HUDEP-2 (cell line): ENCODE measurements at regions not wholly inside any gene's neighbourhood (a gene's known extent, or its start where the extent isn't known, plus 50 kb on each side); places are given as distances from the start of the nearest gene placed in this dataset.
"Not testable (repeated sequence)": the region's sequence is repeated elsewhere in the genome, so short reads cannot be mapped to it uniquely, and the experiment has no call there.

ENCODE experiments used
- DNase-seq, 76 experiments: peaks; one replicate each; lab custom pipeline; 2025; ENCODE audit not compliant: unreplicated experiment in 76 of 76; lab: John Stamatoyannopoulos, UW

- not testable (repeated sequence) for DNase-seq
Observed at GRCh38 chr15:84152381-84152979, 83.1 kb upstream of the GOLGA6L4 start.

- not testable (repeated sequence) for DNase-seq
Observed at GRCh38 chr15:84153655-84154140, 81.9 kb upstream of the GOLGA6L4 start.

DNA sequence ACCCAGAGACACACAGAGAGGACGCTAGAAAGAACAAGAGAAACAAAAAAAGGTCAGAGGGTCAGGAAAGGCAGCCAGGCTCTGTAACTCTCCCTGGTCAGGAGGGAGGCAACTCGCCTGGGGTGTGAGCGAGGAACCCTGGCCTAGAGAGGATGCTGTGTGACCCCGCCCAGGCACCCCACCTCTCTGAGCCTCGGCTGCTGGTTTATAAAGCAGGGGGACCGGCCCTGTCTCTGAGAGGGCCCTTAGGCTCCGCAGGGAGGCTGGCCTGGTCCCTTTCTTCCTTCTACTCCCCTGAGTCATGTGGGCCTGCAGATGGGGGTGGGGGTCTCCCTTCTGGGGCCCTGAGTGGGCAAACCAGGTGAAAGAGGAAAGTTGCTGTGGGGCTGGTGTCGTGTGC, 81.3 kb upstream of the GOLGA6L4 start:
- DNase-seq: not testable (repeated sequence)

DNA sequence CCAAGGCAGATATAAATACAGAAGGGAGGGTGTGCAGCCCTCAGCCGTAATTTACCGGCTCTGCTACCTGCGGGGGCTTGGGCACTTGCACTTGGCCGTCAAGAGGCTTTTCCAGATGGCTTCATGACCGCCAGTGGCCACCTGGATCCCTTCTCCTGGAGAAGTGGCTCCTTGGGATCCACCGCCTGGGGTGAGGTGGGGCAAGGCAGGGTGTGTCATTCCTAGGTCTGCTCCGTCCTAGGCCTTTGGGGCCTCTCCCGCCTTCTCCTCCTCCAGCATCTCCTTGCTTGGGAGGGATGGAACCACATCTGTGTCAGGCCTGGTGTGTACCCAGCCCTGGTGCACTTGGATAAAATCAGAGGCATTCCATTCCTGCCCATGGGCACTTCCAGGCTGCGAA, 80.8 kb upstream of the GOLGA6L4 start:
- DNase-seq: not testable (repeated sequence)

- DNase-seq: not testable (repeated sequence)
Observed at GRCh38 chr15:84155792-84156587, 79.6 kb upstream of the GOLGA6L4 start.

- DNase-seq: not testable (repeated sequence)
Observed at GRCh38 chr15:84156588-84156840, 79.1 kb upstream of the GOLGA6L4 start.

- DNase-seq: not testable (repeated sequence)
Observed at GRCh38 chr15:84157056-84157632, 78.4 kb upstream of the GOLGA6L4 start.

DNA sequence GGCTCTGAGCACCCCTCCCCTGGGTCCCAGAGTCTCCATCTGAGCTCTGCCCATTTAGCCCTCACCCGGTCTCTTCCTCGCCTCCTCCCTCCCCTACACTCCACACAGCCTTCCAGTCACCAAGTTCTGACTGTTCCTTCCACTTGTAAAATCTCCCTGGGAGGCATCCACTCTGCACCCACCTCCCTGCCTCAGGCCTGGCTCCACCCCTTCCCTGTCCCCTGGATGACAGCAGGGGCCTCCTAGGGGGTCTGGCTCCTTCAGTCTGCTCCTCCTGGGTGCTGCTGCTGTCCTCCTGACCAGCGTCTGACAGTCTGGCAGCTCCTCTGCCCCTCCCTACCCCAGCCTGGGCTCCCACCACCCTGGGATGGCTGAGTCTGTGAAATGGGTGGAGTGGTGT, 77.7 kb upstream of the GOLGA6L4 start:
- DNase-seq: not testable (repeated sequence)

DNA sequence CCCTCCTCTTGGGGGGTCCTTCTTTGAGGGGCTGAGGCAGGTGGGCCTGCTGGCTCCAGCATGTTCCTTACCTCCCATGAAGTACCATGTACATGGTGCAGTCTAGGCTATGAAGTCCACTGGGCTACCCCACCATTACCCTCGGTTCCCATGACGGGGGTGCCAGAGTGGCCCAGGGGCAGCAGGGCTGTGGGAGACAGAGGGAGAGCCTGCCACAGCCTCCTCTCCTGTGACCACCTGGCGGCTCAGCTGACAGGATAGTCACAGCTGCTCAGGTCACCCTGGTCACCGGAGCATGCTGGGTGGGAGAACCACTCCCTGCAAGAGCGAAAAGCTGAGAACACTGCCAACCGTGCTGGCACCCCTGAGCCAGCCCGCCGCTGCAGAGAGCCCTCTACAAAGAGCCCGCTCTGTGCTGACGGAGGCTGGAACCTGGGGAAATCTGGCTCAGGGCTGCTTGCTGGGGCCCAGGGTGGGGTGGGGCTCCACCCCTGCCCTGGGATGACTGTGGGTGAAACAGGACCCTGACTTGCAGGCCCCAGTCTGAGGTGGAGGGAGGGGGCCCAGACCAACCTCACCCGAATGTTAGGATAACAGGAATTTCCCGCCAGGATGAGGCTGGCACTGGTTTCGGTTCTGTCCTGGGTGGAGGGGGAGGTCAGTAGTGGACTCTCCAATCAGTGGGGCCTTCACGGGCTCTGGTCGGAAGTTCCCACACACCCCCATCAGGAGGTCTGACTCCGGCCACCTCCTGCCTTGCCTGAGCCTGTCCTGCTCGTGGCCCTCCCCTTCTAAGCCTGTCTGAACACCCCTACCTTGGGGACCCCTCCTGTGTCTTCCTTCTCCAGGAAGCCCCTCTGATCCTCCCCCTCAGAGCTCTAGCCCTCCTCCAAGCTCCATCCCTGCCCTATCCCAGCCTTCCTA, 76.0 kb upstream of the GOLGA6L4 start:
- DNase-seq: not testable (repeated sequence)

DNA sequence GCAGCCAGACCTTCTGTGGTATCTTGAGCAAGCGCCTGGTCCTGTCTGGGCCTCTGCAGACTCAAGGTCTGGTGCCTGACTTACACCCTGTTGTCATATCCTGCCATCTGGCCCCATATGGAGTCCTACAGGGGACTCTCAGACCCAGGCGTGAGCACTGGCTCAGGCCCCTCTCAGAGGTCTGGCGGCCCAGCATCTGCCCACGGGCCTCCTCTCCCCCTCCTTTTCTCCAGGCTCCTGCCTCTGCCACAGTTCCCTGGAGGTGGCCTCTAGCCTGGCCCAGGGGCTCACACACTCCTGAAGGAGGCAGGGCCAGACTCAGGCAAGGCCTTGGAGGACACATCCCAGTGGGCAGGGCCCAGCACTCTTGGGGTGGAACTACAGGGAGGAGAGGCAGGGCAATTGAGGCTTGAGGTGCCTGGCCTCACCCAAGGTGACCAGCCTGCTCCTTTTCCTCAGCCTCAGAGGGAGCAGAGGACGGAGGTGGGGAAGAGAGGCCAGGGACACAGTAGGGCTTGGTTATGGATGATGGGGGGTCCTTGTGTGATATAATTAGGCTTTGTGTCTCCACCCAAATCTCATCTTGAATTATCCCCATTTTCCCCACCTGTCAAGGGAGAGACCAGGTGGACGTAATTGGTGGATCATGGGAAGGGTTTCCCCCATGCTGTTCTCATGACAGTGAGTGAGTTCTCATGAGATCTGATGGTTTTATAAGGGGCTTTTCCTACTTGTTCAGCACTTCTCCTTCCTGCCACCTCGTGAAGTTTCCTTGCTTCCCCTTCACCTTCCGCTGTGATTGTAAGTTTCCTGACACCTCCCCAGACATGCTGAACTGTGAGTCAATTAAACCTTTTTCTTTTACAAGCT, 70.9 kb upstream of the GOLGA6L4 start:
- peak in 1 of 76 experiments; percentile 0 for DNase-seq

DNA sequence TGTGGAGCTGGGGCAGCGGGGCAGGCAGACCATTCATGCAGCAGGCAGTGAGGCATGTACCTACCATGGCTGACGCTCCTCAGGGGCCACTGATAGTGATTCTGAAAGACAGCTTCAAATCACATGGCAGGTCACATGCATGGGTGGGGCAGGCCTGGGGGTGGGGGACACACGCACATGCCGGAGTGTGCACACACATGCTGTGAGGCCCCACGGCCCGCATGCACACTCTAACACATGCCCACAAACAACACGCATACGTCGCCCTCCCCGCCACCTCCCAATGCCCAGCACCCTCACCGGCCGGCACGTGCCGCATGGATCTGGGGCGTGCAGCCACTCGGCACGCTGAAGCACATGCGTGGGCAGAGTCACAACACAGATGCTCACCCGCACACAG, 65.5 kb upstream of the GOLGA6L4 start:
- DNase-seq: not testable (repeated sequence)

DNA sequence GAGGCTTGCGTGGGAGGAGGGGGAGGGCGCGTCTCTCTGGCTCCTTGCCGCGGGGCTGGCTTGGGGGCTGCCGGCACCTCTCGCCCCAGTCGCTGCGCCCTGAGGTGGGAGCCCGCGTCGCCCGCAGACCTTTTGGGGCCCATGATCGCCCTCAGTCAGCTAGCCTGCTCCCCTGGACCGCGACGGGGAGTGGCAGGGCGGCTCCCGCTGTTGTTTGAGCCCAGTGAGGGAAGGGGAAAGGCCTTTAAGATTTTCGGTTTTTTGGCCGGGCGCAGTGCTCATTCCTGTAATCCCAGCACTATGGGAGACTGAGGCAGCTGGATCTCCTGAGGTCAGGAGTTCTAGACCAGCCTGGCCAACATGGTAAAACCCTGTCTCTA, 62.4 kb upstream of the GOLGA6L4 start:
- not testable (repeated sequence) for DNase-seq
